ENCODE measurements at regions not wholly inside any gene's neighbourhood (a gene's known extent, or its start where the extent isn't known, plus 50 kb on each side); places are given as distances from the start of the nearest gene placed in this dataset.

GRCh38 chr5:134063188-134063820 is 51.2 kb upstream of the TCF7 start:
- intact Hi-C loops (cut with DNase I): no loop called here
- no peak for DNase-seq (ENCODE audit: low spot score)

- DNase-seq (ENCODE audit: low spot score): peak; percentile 61
- intact Hi-C loops (cut with DNase I): no loop called here
These were observed 54.6 kb upstream of the TCF7 start for GRCh38 chr5:134059758-134060495.

- intact Hi-C loops (cut with DNase I): no loop called here
- DNase-seq (ENCODE audit: low spot score): peak; percentile 56
These were observed 50.2 kb upstream of the VDAC1 start for GRCh38 chr5:134055015-134055414.

All from cardiac septum (tissue), 1 donor.